ENCODE measurements at regions not wholly inside any gene's neighbourhood (a gene's known extent, or its start where the extent isn't known, plus 50 kb on each side); places are given as distances from the start of the nearest gene placed in this dataset.

DNA sequence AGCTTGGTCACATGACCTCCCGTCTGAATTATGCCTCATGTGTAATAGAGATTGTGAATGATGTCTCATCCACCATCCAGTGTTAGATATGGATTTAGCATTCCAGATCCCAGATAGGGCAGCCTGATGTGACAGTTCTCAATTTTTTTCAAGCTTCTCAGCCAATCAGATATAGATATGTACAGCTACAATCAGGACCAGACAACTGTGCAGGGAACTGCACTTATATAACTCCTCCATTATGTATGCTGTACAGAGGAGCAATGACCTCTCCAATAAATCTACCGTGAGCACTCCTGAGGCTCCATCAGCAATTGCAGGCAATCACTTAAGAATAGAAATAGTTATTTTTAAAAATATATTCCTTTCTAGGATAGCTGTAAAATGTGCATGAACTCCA lies 722.8 kb upstream of the SOX9 start:
- no peak for TF ChIP-seq POLR2A (IDR thresholded peaks at IDR 0.05; ENCODE audit: low read depth, low read length)
- TF ChIP-seq POLR2AphosphoS5 (IDR thresholded peaks at IDR 0.05; ENCODE audit: low read depth, low read length) = no peak
- no peak for TF ChIP-seq SPI1 (IDR thresholded peaks at IDR 0.05; ENCODE audit: low read depth, low read length)
- no peak for TF ChIP-seq TAF1 (IDR thresholded peaks at IDR 0.05; ENCODE audit: low read depth, low read length)
